Hepatocyte (in vitro differentiated cells): ENCODE measurements at regions not wholly inside any gene's neighbourhood (a gene's known extent, or its start where the extent isn't known, plus 50 kb on each side); places are given as distances from the start of the nearest gene placed in this dataset.

Experiments used
- DNase-seq: peaks from one replicate; pipeline ENCODE4 v3.0.0-alpha.2; 2016; ENCODE audit warnings: low spot score
- H2AFZ ChIP-seq: fragments of 200-600 bp; sonication (generic); 2 replicates; pipeline ENCODE4 v1.6.0; 2016; ENCODE audit warnings: antibody characterized with exemption, mild to moderate bottlenecking
- H3K27ac ChIP-seq: fragments of 200-600 bp; sonication (generic); 2 replicates; pipeline ENCODE4 v1.5.1; 2016; ENCODE audit warnings: mild to moderate bottlenecking
- H3K27me3 ChIP-seq: fragments of 200-600 bp; sonication (generic); 2 replicates; pipeline ENCODE4 v1.6.1; 2016
- H3K36me3 ChIP-seq: fragments of 200-600 bp; sonication (generic); replicated peaks from 2 replicates; pipeline ENCODE4 v1.5.1; 2016; ENCODE audit warnings: low read depth; ENCODE audit not compliant: insufficient read depth
- H3K4me1 ChIP-seq: fragments of 200-600 bp; sonication (generic); 2 replicates; pipeline ENCODE4 v1.5.1; 2016; ENCODE audit warnings: mild to moderate bottlenecking, moderate library complexity; ENCODE audit not compliant: insufficient read depth
- H3K4me2 ChIP-seq: fragments of 200-600 bp; sonication (generic); 2 replicates; pipeline ENCODE4 v1.6.0; 2016
- H3K4me3 ChIP-seq: fragments of 200-600 bp; sonication (generic); 2 replicates; pipeline ENCODE4 v1.5.1; 2016; ENCODE audit warnings: mild to moderate bottlenecking
- H3K79me2 ChIP-seq: fragments of 200-600 bp; sonication (generic); 2 replicates; pipeline ENCODE4 v1.6.0; 2017; ENCODE audit warnings: mild to moderate bottlenecking
- H3K9me2 ChIP-seq: fragments of 200-600 bp; sonication (generic); replicated peaks from 2 replicates; pipeline ENCODE4 v1.6.0; 2017; ENCODE audit warnings: mild to moderate bottlenecking; ENCODE audit not compliant: insufficient read depth
- H3K9me3 ChIP-seq: fragments of 200-600 bp; sonication (generic); 2 replicates; pipeline ENCODE4 v1.5.1; 2016; ENCODE audit warnings: low read depth, mild to moderate bottlenecking
- H4K20me1 ChIP-seq: fragments of 200-600 bp; sonication (generic); 2 replicates; pipeline ENCODE4 v1.6.0; 2016; ENCODE audit warnings: mild to moderate bottlenecking; ENCODE audit not compliant: insufficient read depth, poor library complexity, severe bottlenecking
- EZH2 ChIP-seq: fragments of 200-600 bp; sonication (generic); IDR thresholded peaks from 2 replicates; pipeline ENCODE4 v1.6.1; 2016; ENCODE audit warnings: antibody characterized with exemption, mild to moderate bottlenecking, borderline replicate concordance
- EZH2phosphoT487 ChIP-seq: fragments of 200-600 bp; sonication (generic); IDR thresholded peaks from one replicate; pipeline ENCODE4 v1.6.1; 2018; ENCODE audit warnings: antibody characterized with exemption, mild to moderate bottlenecking, low read depth, moderate library complexity; ENCODE audit not compliant: unreplicated experiment, severe bottlenecking
- WGBS: methylation state at CpG from one replicate; pipeline ENCODE4 v1.1.6; 2016; ENCODE audit warnings: low lambda C conversion rate; ENCODE audit errors: missing lambda C conversion rate; 5-methylcytosine and 5-hydroxymethylcytosine counted together
- TF ChIP-seq, protein P1 (sequence below): fragments of 200-600 bp; sonication (generic); IDR thresholded peaks from 2 replicates; pipeline ENCODE4 v1.5.1; 2016; ENCODE audit warnings: antibody characterized with exemption, mild to moderate bottlenecking; ENCODE audit not compliant: poor library complexity

DNA sequence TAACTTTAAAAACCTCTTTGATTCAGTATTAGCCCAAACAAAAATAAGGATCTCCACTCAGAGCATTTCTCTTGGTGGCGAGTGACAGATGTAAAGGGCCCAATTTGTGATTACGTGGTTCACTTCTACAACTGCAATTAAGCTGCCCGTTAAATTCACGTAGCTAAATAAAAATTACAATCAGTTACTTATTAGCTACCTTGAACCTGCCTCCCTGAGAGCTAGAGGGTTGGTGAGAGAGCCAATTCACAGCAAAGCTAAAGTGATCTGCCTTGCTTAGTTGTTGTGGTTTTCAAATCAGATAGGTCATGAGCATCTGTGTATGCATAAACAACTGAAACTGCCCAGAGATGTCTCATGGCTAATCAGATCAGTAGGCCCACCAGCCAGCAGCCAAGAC, 156.7 kb downstream of the RNF152 start:
- H3K27me3 ChIP-seq: no peaks in the 10 kb centered on the region
- DNase-seq: no peak
- peaks cover 29% of the 10 kb centered on the region for H3K4me1 ChIP-seq
- WGBS: 65% methylated on average over 4 of the region's 4 CpGs
- H3K4me3 ChIP-seq: no peak overlapping the region
- H3K27ac ChIP-seq: peak overlapping the region; percentile 41
- no peaks in the 10 kb centered on the region for H3K79me2 ChIP-seq
- no peaks in the 10 kb centered on the region for H3K9me3 ChIP-seq
- no peak overlapping the region for H2AFZ ChIP-seq
- H4K20me1 ChIP-seq: no peaks in the 10 kb centered on the region
- H3K9me2 ChIP-seq: no peaks in the 10 kb centered on the region
- TF ChIP-seq, protein P1, sequence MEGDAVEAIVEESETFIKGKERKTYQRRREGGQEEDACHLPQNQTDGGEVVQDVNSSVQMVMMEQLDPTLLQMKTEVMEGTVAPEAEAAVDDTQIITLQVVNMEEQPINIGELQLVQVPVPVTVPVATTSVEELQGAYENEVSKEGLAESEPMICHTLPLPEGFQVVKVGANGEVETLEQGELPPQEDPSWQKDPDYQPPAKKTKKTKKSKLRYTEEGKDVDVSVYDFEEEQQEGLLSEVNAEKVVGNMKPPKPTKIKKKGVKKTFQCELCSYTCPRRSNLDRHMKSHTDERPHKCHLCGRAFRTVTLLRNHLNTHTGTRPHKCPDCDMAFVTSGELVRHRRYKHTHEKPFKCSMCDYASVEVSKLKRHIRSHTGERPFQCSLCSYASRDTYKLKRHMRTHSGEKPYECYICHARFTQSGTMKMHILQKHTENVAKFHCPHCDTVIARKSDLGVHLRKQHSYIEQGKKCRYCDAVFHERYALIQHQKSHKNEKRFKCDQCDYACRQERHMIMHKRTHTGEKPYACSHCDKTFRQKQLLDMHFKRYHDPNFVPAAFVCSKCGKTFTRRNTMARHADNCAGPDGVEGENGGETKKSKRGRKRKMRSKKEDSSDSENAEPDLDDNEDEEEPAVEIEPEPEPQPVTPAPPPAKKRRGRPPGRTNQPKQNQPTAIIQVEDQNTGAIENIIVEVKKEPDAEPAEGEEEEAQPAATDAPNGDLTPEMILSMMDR: no peak
- TF ChIP-seq EZH2phosphoT487 (no peak), EZH2 (no peak)
- no peaks in the 10 kb centered on the region for H3K36me3 ChIP-seq
- peak overlapping the region; percentile 50 for H3K4me2 ChIP-seq

DNA sequence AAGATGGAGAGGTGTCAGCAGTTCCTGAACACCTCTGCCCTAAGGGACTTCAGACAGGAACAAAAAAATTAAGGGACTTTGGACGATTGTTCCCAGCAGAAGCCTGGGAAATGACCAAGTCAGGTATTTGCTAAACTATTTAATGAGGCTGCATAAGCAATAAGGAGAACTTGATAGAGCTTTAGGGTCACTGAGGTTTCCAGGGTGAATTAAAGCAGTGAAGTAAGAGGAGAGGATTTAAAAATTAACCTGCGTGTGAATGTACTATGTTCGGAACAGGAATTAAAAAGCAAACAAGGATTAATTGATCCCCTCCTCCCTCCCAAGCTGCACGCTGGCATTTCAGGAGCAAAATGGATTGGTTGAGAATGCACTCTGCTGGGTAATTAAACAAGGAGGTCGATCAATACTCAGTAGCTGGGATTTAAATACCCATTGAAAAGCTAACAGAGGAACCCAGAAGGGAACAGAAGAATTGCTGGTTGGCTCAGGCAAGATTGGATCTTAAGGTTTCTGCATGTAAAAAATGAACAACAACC, 157.2 kb downstream of the RNF152 start:
- WGBS: 57% methylated on average over 5 of the region's 5 CpGs
- no peaks in the 10 kb centered on the region for H3K9me3 ChIP-seq
- TF ChIP-seq EZH2: no peak
- no peak for TF ChIP-seq EZH2phosphoT487
- TF ChIP-seq, protein P1: no peak
- peak; percentile 35 for DNase-seq
- H3K4me1 ChIP-seq: peaks cover 29% of the 10 kb centered on the region
- H3K27me3 ChIP-seq: no peaks in the 10 kb centered on the region
- no peak overlapping the region for H2AFZ ChIP-seq
- no peaks in the 10 kb centered on the region for H3K36me3 ChIP-seq
- no peaks in the 10 kb centered on the region for H3K79me2 ChIP-seq
- H3K4me2 ChIP-seq: peak overlapping the region; percentile 50
- H3K9me2 ChIP-seq: no peaks in the 10 kb centered on the region
- peak overlapping the region; percentile 41 for H3K27ac ChIP-seq
- no peak overlapping the region for H3K4me3 ChIP-seq
- no peaks in the 10 kb centered on the region for H4K20me1 ChIP-seq

DNA sequence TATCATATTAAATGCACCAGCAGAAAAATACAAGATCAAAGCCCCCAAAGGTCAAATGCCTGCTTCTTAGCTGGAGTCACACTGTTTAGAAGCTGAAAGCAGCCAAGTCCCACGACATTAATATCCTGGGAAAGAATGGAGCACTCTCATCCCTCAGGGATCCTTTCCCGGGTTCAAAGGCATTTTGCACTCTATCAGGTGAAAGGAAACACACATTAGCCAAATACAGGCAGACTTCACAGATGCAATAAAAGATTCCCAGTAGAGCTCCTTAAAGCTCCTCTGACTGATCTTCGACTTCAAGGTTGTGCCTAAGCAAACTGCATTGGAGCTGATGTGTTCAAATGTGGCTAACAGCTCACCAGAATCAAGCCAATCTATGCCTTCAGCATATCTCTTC, 158.4 kb downstream of the RNF152 start:
- H3K4me1 ChIP-seq: peaks cover 29% of the 10 kb centered on the region

More for the DNA sequence above, 158.4 kb downstream of the RNF152 start:
- Histone ChIP-seq H3K36me3 (no peaks in the 10 kb centered on the region), H3K9me2 (no peaks in the 10 kb centered on the region), H3K27ac (peak overlapping the region; percentile 49), H4K20me1 (no peaks in the 10 kb centered on the region), H3K9me3 (no peaks in the 10 kb centered on the region), H3K4me2 (peak overlapping the region; percentile 66), H3K27me3 (no peaks in the 10 kb centered on the region), H3K4me3 (no peak overlapping the region), H3K79me2 (no peaks in the 10 kb centered on the region), H2AFZ (no peak overlapping the region)
- no peak for DNase-seq
- 34% methylated on average over 3 of the region's 3 CpGs for WGBS
- TF ChIP-seq, protein P1: no peak
- TF ChIP-seq EZH2 (no peak), EZH2phosphoT487 (no peak)
